ENCODE measurements at regions not wholly inside any gene's neighbourhood (a gene's known extent, or its start where the extent isn't known, plus 50 kb on each side); places are given as distances from the start of the nearest gene placed in this dataset.

GRCh38 chr21:28090546-28090945, 902.1 kb downstream of the LTN1 start:
- TF ChIP-seq SP1 (IDR thresholded peaks at IDR 0.05) (no peak), BHLHE40 (IDR thresholded peaks at IDR 0.05; ENCODE audit: borderline replicate concordance) (no peak), SUZ12 (IDR thresholded peaks at IDR 0.05) (no peak)

Data from HEK293T (cell line).